ENCODE measurements at regions not wholly inside any gene's neighbourhood (a gene's known extent, or its start where the extent isn't known, plus 50 kb on each side); places are given as distances from the start of the nearest gene placed in this dataset.

GRCh38 chr10:125428054-125428453 is 254.9 kb downstream of the TEX36 start:
- Histone ChIP-seq H3K9ac (ENCODE audit: low read length) (no peak overlapping the region), H3K9me3 (ENCODE audit: control insufficient read depth, insufficient read depth, low read depth, low read length) (no peaks in the 10 kb centered on the region), H3K27ac (ENCODE audit: low read depth, low read length) (no peak overlapping the region), H3K4me3 (ENCODE audit: low read depth, low read length) (no peak overlapping the region), H3K4me1 (ENCODE audit: control insufficient read depth, insufficient read depth, low read length) (no peaks in the 10 kb centered on the region), H3K36me3 (ENCODE audit: control insufficient read depth, insufficient read depth, low read length) (no peaks in the 10 kb centered on the region), H3K27me3 (ENCODE audit: control insufficient read depth, insufficient read depth, low read length) (peaks cover 3% of the 10 kb centered on the region; the same call in 1 of the 2 replicates)

DNA sequence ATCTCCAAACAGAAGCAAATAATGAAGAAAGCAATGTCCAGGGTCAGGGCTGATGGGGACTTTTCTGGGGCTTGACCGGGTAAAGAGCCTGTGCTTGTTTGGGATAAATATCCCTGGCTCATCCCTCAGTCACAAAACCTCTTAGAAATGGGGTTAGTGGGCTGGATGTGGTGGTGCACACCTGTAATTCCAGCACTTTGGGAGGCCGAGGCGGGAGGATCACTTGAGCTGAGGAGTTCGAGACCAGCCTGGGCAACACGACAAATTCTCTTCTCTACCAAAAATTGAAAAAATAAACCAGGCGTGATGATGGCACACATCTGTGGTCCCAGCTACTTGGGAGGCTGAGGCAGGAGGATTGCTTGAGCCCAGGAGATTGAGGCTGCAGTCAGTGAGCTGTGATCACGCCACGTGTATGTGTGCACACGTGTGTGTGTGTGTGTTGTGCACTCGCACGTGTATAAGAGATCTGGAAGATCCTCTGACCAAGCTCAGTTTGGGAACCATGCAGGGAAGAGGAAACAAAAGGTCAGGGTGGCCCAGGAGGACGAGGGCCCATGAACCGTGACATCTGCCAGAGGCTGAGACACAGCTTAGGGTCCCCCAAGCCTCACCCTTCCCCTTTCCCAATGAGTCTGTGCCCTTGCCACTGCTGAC is 258.6 kb downstream of the TEX36 start:
- H3K27ac ChIP-seq (ENCODE audit: low read depth, low read length) = no peak overlapping the region
- H3K9me3 ChIP-seq (ENCODE audit: control insufficient read depth, insufficient read depth, low read depth, low read length) = no peaks in the 10 kb centered on the region
- H3K27me3 ChIP-seq (ENCODE audit: control insufficient read depth, insufficient read depth, low read length) = peaks cover 3% of the 10 kb centered on the region; the same call in 1 of the 2 replicates
- no peak overlapping the region for H3K9ac ChIP-seq (ENCODE audit: low read length)
- no peak overlapping the region for H3K4me3 ChIP-seq (ENCODE audit: low read depth, low read length)
- H3K36me3 ChIP-seq (ENCODE audit: control insufficient read depth, insufficient read depth, low read length) = no peaks in the 10 kb centered on the region
- H3K4me1 ChIP-seq (ENCODE audit: control insufficient read depth, insufficient read depth, low read length) = no peaks in the 10 kb centered on the region

DNA sequence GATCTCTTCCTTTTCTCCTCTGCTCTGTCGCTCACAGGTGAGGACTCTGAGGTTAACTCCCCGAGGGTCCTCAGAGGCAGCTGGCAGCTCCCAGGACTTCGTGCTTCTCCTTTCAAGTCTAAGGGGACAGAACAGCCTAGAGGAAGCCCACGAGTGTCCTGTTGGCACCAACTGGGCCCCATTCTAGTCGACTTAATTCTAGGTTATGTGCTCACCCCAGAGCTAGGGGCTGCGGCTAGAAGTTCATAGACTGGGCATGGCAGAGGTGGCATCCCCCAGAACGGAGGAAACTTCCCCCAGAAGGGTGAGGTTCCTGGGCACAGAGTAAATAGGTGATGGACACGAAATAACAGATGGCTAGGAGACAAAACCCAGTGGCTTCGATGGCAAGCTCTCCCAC is 259.4 kb downstream of the TEX36 start:
- H3K4me1 ChIP-seq (ENCODE audit: control insufficient read depth, insufficient read depth, low read length) = no peaks in the 10 kb centered on the region
- no peak overlapping the region for H3K27ac ChIP-seq (ENCODE audit: low read depth, low read length)
- no peaks in the 10 kb centered on the region for H3K9me3 ChIP-seq (ENCODE audit: control insufficient read depth, insufficient read depth, low read depth, low read length)
- H3K9ac ChIP-seq (ENCODE audit: low read length) = no peak overlapping the region
- H3K27me3 ChIP-seq (ENCODE audit: control insufficient read depth, insufficient read depth, low read length) = peaks cover 3% of the 10 kb centered on the region; the same call in 1 of the 2 replicates
- H3K4me3 ChIP-seq (ENCODE audit: low read depth, low read length) = no peak overlapping the region
- no peaks in the 10 kb centered on the region for H3K36me3 ChIP-seq (ENCODE audit: control insufficient read depth, insufficient read depth, low read length)

- Histone ChIP-seq H3K4me1 (ENCODE audit: control insufficient read depth, insufficient read depth, low read length) (no peaks in the 10 kb centered on the region), H3K27ac (ENCODE audit: low read depth, low read length) (no peak overlapping the region), H3K9ac (ENCODE audit: low read length) (no peak overlapping the region), H3K27me3 (ENCODE audit: control insufficient read depth, insufficient read depth, low read length) (peaks cover 3% of the 10 kb centered on the region; the same call in 1 of the 2 replicates), H3K36me3 (ENCODE audit: control insufficient read depth, insufficient read depth, low read length) (no peaks in the 10 kb centered on the region), H3K9me3 (ENCODE audit: control insufficient read depth, insufficient read depth, low read depth, low read length) (0 out of 2 replicates have a peak, but pooled peaks cover 2% of the 10 kb centered on the region), H3K4me3 (ENCODE audit: low read depth, low read length) (no peak overlapping the region)
Observed at GRCh38 chr10:125419831-125420230, 259.5 kb upstream of the CTBP2 start.

DNA sequence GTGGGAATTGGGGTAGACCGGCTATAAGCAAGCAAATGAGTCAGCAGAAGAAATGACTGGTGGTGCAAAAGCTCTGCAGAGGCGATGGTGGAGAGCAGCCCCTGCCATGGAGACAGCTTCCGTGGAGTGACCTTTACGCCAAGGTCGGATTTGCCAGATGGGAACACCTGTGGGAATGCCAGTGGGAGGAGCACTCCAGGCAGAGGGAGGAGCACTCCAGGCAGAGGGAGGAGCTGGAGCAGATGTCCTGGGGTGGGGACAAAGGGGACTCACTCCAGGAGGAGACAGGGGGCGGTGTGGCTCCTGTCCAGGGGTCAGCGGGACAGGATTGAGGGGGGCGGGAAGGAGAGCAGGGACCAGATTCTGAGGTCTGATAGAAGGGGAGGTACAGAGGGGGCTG is 258.8 kb upstream of the CTBP2 start:
- Histone ChIP-seq H3K27me3 (ENCODE audit: control insufficient read depth, insufficient read depth, low read length) (no peaks in the 10 kb centered on the region), H3K4me1 (ENCODE audit: control insufficient read depth, insufficient read depth, low read length) (no peaks in the 10 kb centered on the region), H3K36me3 (ENCODE audit: control insufficient read depth, insufficient read depth, low read length) (no peaks in the 10 kb centered on the region), H3K27ac (ENCODE audit: low read depth, low read length) (no peak overlapping the region), H3K4me3 (ENCODE audit: low read depth, low read length) (no peak overlapping the region), H3K9ac (ENCODE audit: low read length) (no peak overlapping the region), H3K9me3 (ENCODE audit: control insufficient read depth, insufficient read depth, low read depth, low read length) (0 out of 2 replicates have a peak, but pooled peaks cover 2% of the 10 kb centered on the region)

DNA sequence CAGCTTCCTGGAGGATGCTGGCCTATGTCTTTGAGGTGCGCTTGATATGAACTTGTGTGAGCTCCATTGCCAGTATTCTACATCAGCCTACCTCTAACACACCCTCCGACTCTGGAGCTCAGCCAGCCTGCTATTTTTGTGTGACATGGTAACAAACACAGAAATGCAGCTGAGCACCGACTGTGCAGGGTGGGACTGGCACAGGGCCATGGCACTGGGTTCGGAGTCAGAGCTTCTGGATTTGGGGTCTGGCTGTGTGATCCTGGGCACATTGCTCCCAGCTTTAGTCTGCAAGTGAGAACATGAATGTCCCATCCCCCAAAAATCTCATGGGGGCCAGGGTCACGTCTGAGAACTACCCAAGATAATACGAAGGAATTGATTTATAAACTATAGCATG is 257.2 kb upstream of the CTBP2 start:
- H3K27ac ChIP-seq (ENCODE audit: low read depth, low read length) = no peak overlapping the region
- H3K27me3 ChIP-seq (ENCODE audit: control insufficient read depth, insufficient read depth, low read length) = no peaks in the 10 kb centered on the region
- H3K36me3 ChIP-seq (ENCODE audit: control insufficient read depth, insufficient read depth, low read length) = no peaks in the 10 kb centered on the region
- no peak overlapping the region for H3K9ac ChIP-seq (ENCODE audit: low read length)
- no peaks in the 10 kb centered on the region for H3K4me1 ChIP-seq (ENCODE audit: control insufficient read depth, insufficient read depth, low read length)
- H3K9me3 ChIP-seq (ENCODE audit: control insufficient read depth, insufficient read depth, low read depth, low read length) = 0 out of 2 replicates have a peak, but pooled peaks cover 2% of the 10 kb centered on the region
- no peak overlapping the region for H3K4me3 ChIP-seq (ENCODE audit: low read depth, low read length)

DNA sequence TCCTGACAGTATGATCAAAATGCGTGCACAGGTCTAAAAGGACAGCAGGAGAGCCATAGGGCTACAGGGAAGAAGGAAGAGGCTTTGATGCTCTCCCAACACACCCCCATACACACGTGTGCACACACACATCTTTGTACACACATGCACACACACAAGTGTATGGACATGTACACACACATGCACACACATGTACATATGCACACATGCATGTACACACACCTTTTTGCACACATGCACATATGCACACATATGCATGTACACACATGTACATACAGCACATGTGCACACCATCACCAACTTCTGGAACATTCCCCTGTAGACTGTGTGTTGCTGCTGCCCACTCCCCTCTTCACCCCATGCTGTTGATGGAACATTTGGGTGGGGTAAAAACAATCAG is 255.6 kb upstream of the CTBP2 start:
- no peaks in the 10 kb centered on the region for H3K27me3 ChIP-seq (ENCODE audit: control insufficient read depth, insufficient read depth, low read length)
- H3K27ac ChIP-seq (ENCODE audit: low read depth, low read length) = no peak overlapping the region
- H3K36me3 ChIP-seq (ENCODE audit: control insufficient read depth, insufficient read depth, low read length) = no peaks in the 10 kb centered on the region
- H3K4me1 ChIP-seq (ENCODE audit: control insufficient read depth, insufficient read depth, low read length) = no peaks in the 10 kb centered on the region
- H3K9ac ChIP-seq (ENCODE audit: low read length) = no peak overlapping the region
- H3K4me3 ChIP-seq (ENCODE audit: low read depth, low read length) = no peak overlapping the region
- 0 out of 2 replicates have a peak, but pooled peaks cover 2% of the 10 kb centered on the region for H3K9me3 ChIP-seq (ENCODE audit: control insufficient read depth, insufficient read depth, low read depth, low read length)

DNA sequence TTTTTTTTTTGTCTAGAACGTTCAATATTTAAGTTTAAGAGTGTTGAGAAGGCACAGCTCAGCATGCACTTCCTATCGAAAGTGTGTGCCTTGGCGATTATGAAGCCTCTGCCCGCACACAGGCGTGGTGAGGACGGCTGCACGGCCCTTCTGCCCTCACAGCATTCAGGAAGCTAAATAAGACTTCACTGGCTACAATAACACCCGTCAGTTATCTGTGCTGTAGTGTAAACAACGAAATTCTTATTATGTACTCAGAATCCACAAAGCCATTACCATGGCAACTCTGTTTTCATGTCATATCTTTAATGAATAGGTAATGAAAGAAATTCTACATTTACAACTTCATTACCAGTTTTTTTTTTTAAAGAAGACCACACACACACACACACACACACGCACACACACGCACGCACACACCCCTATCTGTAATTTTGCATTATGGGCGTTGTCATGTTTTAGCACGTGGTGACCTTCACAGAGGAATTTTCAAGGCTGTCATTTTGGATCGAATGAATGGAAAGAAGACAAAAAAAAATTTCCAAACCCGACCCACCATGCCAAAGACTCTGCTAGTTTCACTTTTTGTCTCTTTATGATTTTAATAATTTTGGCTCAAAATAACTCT is 254.8 kb upstream of the CTBP2 start:
- no peaks in the 10 kb centered on the region for H3K4me1 ChIP-seq (ENCODE audit: control insufficient read depth, insufficient read depth, low read length)
- no peaks in the 10 kb centered on the region for H3K36me3 ChIP-seq (ENCODE audit: control insufficient read depth, insufficient read depth, low read length)
- no peak overlapping the region for H3K4me3 ChIP-seq (ENCODE audit: low read depth, low read length)
- no peak overlapping the region for H3K27ac ChIP-seq (ENCODE audit: low read depth, low read length)
- H3K9ac ChIP-seq (ENCODE audit: low read length) = no peak overlapping the region
- H3K27me3 ChIP-seq (ENCODE audit: control insufficient read depth, insufficient read depth, low read length) = no peaks in the 10 kb centered on the region
- H3K9me3 ChIP-seq (ENCODE audit: control insufficient read depth, insufficient read depth, low read depth, low read length) = 0 out of 2 replicates have a peak, but pooled peaks cover 2% of the 10 kb centered on the region

GRCh38 chr10:125411724-125412123 is 251.4 kb upstream of the CTBP2 start:
- Histone ChIP-seq H3K27ac (ENCODE audit: low read depth, low read length) (no peak overlapping the region), H3K4me3 (ENCODE audit: low read depth, low read length) (no peak overlapping the region), H3K9me3 (ENCODE audit: control insufficient read depth, insufficient read depth, low read depth, low read length) (no peaks in the 10 kb centered on the region), H3K9ac (ENCODE audit: low read length) (no peak overlapping the region), H3K4me1 (ENCODE audit: control insufficient read depth, insufficient read depth, low read length) (no peaks in the 10 kb centered on the region), H3K36me3 (ENCODE audit: control insufficient read depth, insufficient read depth, low read length) (no peaks in the 10 kb centered on the region), H3K27me3 (ENCODE audit: control insufficient read depth, insufficient read depth, low read length) (no peaks in the 10 kb centered on the region)

DNA sequence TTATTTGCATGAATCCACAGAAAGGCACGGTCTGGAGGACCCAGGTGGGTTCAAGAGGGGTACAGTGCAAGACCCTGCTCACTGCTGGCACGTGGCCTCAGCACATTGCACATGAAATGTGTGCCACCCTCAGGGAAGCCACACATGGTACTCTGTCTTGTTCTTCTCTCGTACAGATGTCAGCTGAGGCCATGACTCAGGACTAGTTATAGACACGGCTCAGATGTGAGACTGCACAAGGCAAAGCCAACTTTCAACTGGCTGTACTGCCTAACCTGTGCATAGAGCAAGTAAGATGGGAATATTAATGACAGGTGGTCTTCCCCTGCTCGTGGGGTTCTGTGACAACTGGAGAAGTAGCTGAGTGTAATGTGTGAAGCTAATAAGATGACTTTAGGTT is 249.4 kb upstream of the CTBP2 start:
- H3K27ac ChIP-seq (ENCODE audit: low read depth, low read length) = no peak overlapping the region
- no peak overlapping the region for H3K9ac ChIP-seq (ENCODE audit: low read length)

GRCh38 chr10:125407557-125407956 is 247.2 kb upstream of the CTBP2 start:
- H3K9me3 ChIP-seq (ENCODE audit: control insufficient read depth, insufficient read depth, low read depth, low read length) = no peaks in the 10 kb centered on the region
- H3K4me1 ChIP-seq (ENCODE audit: control insufficient read depth, insufficient read depth, low read length) = no peaks in the 10 kb centered on the region

More for the DNA sequence above, 249.4 kb upstream of the CTBP2 start:
- Histone ChIP-seq H3K4me1 (ENCODE audit: control insufficient read depth, insufficient read depth, low read length) (no peaks in the 10 kb centered on the region), H3K36me3 (ENCODE audit: control insufficient read depth, insufficient read depth, low read length) (no peaks in the 10 kb centered on the region), H3K4me3 (ENCODE audit: low read depth, low read length) (no peak overlapping the region), H3K27me3 (ENCODE audit: control insufficient read depth, insufficient read depth, low read length) (no peaks in the 10 kb centered on the region), H3K9me3 (ENCODE audit: control insufficient read depth, insufficient read depth, low read depth, low read length) (no peaks in the 10 kb centered on the region)

More at GRCh38 chr10:125407557-125407956, 247.2 kb upstream of the CTBP2 start:
- Histone ChIP-seq H3K4me3 (ENCODE audit: low read depth, low read length) (no peak overlapping the region), H3K36me3 (ENCODE audit: control insufficient read depth, insufficient read depth, low read length) (no peaks in the 10 kb centered on the region), H3K27ac (ENCODE audit: low read depth, low read length) (no peak overlapping the region), H3K9ac (ENCODE audit: low read length) (no peak overlapping the region), H3K27me3 (ENCODE audit: control insufficient read depth, insufficient read depth, low read length) (no peaks in the 10 kb centered on the region)

All from HUES6 (cell line).